GM19452 (cell line): ENCODE measurements at regions not wholly inside any gene's neighbourhood (a gene's known extent, or its start where the extent isn't known, plus 50 kb on each side); places are given as distances from the start of the nearest gene placed in this dataset.

Source experiments
- ATAC-seq: cut with Tn5 transposase; IDR thresholded peaks from one replicate; pipeline ENCODE4 v1.9.1; 2021; ENCODE audit not compliant: unreplicated experiment

GRCh38 chr2:19140463-19141208 is 217.8 kb downstream of the OSR1 start:
- no peak for ATAC-seq

GRCh38 chr2:19139386-19139785 is 219.0 kb downstream of the OSR1 start:
- ATAC-seq, result no peak

DNA sequence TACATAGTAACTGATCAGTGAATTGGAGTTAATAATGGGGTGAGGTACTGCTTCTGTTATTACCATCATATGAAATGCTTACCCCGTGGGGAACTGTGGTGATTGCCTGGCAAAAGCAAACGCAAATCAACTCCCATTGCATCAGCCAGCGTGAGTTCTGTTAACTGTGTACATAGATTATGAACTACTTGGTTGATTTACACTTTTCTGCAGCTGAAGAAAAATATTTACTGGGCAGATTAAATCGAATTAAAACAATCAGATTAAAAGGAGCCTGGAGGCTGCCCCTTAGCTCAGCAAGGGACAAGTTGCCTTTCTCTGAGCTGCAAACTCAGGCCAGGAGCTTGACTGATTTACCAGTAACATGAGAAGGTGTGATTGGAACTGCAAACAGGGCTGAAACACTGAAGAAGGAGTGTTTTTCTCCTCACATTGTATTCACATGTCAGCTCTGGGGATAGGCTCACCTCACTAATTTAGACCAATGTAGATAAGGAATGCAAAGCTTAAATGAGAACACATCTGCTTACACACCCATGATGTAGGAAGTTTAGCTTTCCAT is 220.1 kb downstream of the OSR1 start:
- no peak for ATAC-seq

DNA sequence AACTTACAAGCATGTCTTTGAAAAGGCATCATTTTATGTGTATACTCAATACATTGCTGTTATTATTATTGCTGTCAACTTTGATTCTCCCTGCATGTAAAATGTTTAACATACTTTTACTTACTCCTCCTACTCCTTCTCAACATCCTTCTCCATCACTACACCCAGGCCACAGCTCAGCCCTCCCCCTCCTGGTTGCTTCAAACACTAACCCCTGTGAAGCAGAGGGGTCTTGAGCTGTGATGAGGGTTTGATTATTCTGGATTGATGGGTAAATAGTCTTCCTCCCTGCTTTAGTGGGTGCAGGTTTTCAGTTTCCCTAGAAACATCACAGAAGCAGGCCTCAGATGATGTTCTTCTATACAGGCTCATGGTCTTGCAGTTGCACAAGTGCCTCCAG is 221.0 kb downstream of the OSR1 start:
- ATAC-seq, result no peak

GRCh38 chr2:19132967-19133366 is 225.5 kb downstream of the OSR1 start:
- no peak for ATAC-seq

DNA sequence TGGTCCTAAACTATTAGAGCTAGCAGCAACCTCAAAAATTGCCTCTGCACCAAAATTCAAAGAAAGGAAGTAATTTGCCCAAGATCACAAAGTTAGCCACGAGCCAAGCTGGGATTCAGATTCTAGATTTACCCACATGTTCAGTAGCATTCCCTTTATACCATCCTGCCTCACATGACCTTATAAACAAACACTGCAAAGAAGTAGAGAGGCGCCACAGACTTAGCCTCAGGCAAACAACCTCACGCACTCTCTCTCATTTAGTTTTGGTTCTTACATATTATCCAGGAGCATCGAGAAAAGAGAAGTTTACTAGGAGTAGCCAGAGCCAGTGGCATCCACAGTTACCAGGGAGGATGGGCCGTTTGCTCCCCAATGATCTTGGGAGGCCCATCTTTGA is 226.6 kb downstream of the OSR1 start:
- no peak for ATAC-seq

DNA sequence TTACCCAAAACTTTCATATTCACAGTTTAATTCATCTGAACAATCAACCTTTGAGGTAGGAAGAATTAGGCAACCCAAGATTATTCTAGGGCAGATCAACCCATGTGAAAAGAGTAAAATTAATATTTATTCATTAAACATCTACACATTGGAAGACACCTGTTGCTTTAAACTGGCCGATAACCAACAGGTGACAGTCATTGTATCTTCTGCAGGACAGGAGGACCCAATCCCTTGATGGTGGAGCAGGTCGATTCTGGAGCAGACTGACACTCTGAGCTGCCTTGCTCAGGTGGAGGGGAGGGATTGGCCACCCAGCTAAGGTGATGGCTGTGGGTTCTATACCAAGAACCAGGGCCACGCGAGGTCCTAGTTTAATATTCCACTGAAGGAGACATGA is 230.3 kb downstream of the OSR1 start:
- ATAC-seq, result no peak

DNA sequence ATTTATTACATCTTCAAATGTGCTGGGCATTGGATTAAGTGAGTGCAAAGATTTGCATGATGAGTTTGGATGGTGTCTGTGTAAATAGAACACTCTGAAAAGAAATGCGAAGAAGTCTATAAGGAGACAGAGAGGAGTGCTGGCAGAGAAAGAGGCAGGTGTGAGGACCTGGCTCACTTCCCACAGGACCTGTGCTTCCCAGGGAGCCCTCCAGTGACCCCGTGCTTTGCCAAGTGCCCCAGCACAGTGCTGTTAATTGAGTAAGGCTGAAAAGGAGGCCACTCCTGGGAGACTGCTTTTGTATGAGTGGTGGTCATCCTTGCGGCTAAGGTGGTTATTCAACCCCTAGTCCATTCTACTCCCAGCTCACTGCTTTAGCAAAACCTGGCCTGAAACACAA is 230.8 kb downstream of the OSR1 start:
- ATAC-seq, result no peak

GRCh38 chr2:19125901-19126680 is 232.3 kb downstream of the OSR1 start:
- no peak for ATAC-seq

- ATAC-seq, result no peak
Observed at GRCh38 chr2:19124135-19124534, 234.3 kb downstream of the OSR1 start.

DNA sequence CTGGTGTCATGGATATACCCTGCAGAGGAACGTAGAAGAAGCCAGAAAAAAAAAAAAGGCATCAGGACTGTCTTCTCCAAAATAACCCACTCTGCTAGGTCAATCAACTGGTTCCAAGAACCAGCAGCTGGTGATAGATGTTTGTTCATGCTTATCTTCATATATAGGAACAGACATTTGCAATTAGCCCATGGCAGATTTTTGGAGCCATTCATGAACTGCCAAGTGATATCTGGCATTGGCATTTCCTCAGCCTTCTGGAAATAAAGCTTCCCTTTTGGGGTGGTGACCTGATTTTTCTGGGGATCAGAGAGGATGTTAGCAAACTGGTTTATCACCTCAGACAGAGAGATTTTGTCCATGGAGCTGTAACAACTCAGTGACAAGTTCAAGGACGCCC is 234.9 kb downstream of the OSR1 start:
- no peak for ATAC-seq

GRCh38 chr2:19122220-19122619 is 236.2 kb downstream of the OSR1 start:
- ATAC-seq, result peak; percentile 49

- no peak for ATAC-seq
Observed at GRCh38 chr2:19120941-19121750, 237.3 kb downstream of the OSR1 start.

- no peak for ATAC-seq
Observed at GRCh38 chr2:19120181-19120580, 238.2 kb downstream of the OSR1 start.

DNA sequence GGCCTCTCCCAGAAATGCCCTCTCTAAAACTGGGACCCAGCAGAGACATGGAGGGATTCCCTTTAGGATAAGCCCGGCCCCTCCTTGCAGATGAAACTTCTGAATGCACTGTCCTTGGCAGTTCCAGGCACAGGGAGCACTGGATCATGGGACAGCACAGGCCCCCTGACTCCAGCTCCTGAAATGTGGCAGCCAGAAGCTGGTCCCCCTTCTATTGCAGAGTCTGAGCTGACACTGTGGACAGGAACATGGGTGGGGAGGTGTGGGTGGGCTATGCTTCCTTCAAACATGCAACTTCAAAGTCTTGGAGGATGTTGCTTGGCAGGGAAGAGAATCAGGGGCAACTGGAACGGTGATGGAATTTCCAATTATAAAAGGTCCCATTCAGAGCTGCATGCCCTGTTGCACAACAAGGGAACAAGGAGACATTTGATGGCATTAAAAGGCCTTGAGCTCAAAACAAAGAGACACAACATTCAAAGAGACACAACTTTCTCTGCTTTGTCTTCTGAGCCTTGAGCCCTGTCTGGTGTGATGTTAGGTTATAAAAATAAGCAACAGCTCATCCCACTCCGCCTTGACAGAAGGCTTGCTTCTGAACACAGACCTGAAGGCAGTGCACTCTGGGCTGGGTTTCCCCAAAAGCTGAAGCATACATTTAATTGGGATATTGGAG is 239.0 kb downstream of the OSR1 start:
- no peak for ATAC-seq

DNA sequence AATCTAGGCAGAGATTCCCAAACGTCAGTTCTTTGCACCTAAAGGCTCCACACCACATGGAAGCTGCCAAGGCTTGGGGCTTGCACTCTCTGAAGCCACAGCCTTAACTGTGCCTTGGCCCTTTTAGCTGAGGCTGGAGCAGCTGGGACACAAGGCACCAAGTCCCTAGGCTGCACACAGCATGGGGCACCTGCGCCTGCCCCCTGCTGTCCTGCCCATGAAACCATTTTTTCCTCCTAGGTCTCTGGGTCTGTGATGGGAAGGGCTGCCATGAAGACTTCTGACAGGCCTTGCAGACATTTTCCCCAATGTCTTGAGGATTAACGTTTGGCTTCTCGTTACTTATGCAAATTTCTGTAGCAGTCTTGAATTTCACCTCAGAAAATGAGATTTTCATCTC is 241.5 kb downstream of the OSR1 start:
- ATAC-seq, result no peak

- no peak for ATAC-seq
Observed at GRCh38 chr2:19114754-19115231, 243.6 kb downstream of the OSR1 start.

- no peak for ATAC-seq
Observed at GRCh38 chr2:19114126-19114525, 244.3 kb downstream of the OSR1 start.

- no peak for ATAC-seq
Observed at GRCh38 chr2:19111354-19111753, 247.1 kb downstream of the OSR1 start.

DNA sequence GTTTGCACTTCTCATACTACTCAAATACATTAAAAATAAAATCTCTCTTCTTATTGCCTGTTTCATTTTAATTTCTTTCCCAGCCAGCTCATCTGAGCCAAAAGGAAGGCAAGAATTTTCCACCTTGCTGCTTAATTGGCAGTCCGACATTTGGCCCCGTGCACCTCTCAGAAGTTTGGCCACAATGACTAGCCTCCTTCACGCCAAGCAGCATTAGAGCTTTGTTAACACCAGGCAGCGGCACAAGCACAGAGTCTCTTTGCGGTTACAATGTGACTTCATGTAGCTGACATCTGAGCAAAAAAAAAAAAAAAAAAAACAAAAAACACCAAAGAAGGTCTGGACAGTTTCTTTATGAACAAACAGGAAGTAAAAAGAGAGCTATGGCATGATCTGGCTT is 248.9 kb downstream of the OSR1 start:
- ATAC-seq, result no peak

- no peak for ATAC-seq
Observed at GRCh38 chr2:19106376-19106775, 252.0 kb downstream of the OSR1 start.
